ENCODE measurements at regions not wholly inside any gene's neighbourhood (a gene's known extent, or its start where the extent isn't known, plus 50 kb on each side); places are given as distances from the start of the nearest gene placed in this dataset.
"Not testable (repeated sequence)": the region's sequence is repeated elsewhere in the genome, so short reads cannot be mapped to it uniquely, and the experiment has no call there.

GRCh38 chr2:238723740-238724320 lies 124.1 kb upstream of the TWIST2 start:
- not testable (repeated sequence) for DNase-seq (ENCODE audit: low spot score)

- DNase-seq (ENCODE audit: low spot score): no peak
These were observed 123.2 kb upstream of the TWIST2 start for GRCh38 chr2:238724728-238725127.

- DNase-seq (ENCODE audit: low spot score): no peak
These were observed 122.6 kb upstream of the TWIST2 start for GRCh38 chr2:238725298-238725697.

GRCh38 chr2:238726670-238727584 lies 121.0 kb upstream of the TWIST2 start:
- no peak for DNase-seq (ENCODE audit: low spot score)

- no peak for DNase-seq (ENCODE audit: low spot score)
These were observed 120.1 kb upstream of the TWIST2 start for GRCh38 chr2:238727585-238728329.

GRCh38 chr2:238728330-238729260 lies 119.3 kb upstream of the TWIST2 start:
- DNase-seq (ENCODE audit: low spot score): no peak

GRCh38 chr2:238729261-238729935 lies 118.5 kb upstream of the TWIST2 start:
- no peak for DNase-seq (ENCODE audit: low spot score)

- no peak for DNase-seq (ENCODE audit: low spot score)
These were observed 117.8 kb upstream of the TWIST2 start for GRCh38 chr2:238730001-238730669.

GRCh38 chr2:238730881-238731280 lies 117.0 kb upstream of the TWIST2 start:
- DNase-seq (ENCODE audit: low spot score): no peak

GRCh38 chr2:238731961-238732360 lies 115.9 kb upstream of the TWIST2 start:
- no peak for DNase-seq (ENCODE audit: low spot score)

GRCh38 chr2:238738917-238739316 lies 109.0 kb upstream of the TWIST2 start:
- no peak for DNase-seq (ENCODE audit: low spot score)

- DNase-seq (ENCODE audit: low spot score): no peak
These were observed 108.2 kb upstream of the TWIST2 start for GRCh38 chr2:238739668-238740067.

- no peak for DNase-seq (ENCODE audit: low spot score)
These were observed 106.6 kb upstream of the TWIST2 start for GRCh38 chr2:238741277-238741676.

GRCh38 chr2:238742066-238742465 lies 105.8 kb upstream of the TWIST2 start:
- DNase-seq (ENCODE audit: low spot score): no peak

- DNase-seq (ENCODE audit: low spot score): no peak
These were observed 105.2 kb upstream of the TWIST2 start for GRCh38 chr2:238742664-238743063.

GRCh38 chr2:238743243-238744065 lies 104.4 kb upstream of the TWIST2 start:
- no peak for DNase-seq (ENCODE audit: low spot score)

- DNase-seq (ENCODE audit: low spot score): no peak
These were observed 102.9 kb upstream of the TWIST2 start for GRCh38 chr2:238744951-238745350.

- no peak for DNase-seq (ENCODE audit: low spot score)
These were observed 101.9 kb upstream of the TWIST2 start for GRCh38 chr2:238745997-238746396.

GRCh38 chr2:238747114-238747513 lies 100.8 kb upstream of the TWIST2 start:
- DNase-seq (ENCODE audit: low spot score): no peak

GRCh38 chr2:238747557-238747956 lies 100.3 kb upstream of the TWIST2 start:
- no peak for DNase-seq (ENCODE audit: low spot score)
